GM19240 (cell line): ENCODE measurements at regions not wholly inside any gene's neighbourhood (a gene's known extent, or its start where the extent isn't known, plus 50 kb on each side); places are given as distances from the start of the nearest gene placed in this dataset.

Experiments used
- DNase-seq: peaks from one replicate; pipeline ENCODE4 v3.0.0; 2011; ENCODE audit warnings: low spot score; ENCODE audit not compliant: insufficient read length

DNA sequence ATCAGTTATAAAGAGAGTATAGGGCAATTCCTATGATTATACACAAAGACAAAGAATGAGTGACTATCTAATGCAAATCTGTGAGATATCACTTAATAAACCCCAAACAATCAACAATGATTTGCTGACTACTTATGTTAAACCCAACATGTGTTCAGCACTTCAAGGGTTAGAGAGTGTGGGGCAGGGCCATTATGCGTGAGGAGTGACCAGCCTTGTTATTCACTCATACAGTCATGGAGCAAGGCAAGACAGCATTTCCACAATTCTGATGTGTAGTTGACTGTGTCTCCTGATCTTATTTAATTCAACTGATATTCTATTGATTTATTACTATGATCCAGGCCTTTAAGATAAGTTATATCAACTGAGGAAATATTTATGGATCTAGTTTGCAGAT lies 251.7 kb downstream of the CYRIA start:
- DNase-seq = no peak

DNA sequence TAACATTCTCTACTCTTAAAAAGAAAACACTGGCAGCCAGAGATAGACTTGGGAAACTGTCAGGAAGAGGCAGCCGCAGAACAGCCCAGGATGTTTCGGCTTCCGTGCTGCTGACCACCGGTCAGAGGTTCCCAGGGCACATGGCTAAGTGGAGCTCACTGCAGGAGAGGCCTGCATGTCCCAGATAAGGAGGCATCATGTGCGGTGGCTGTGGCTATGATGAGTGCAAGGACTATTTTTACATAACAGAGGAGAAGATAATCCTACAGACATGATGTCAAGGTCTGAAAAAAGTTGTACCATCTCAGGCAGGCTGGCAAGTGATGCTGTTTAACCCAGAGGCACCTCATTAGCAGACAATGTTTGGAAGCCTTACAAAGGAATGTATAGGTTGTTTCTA lies 252.3 kb downstream of the CYRIA start:
- DNase-seq = no peak

DNA sequence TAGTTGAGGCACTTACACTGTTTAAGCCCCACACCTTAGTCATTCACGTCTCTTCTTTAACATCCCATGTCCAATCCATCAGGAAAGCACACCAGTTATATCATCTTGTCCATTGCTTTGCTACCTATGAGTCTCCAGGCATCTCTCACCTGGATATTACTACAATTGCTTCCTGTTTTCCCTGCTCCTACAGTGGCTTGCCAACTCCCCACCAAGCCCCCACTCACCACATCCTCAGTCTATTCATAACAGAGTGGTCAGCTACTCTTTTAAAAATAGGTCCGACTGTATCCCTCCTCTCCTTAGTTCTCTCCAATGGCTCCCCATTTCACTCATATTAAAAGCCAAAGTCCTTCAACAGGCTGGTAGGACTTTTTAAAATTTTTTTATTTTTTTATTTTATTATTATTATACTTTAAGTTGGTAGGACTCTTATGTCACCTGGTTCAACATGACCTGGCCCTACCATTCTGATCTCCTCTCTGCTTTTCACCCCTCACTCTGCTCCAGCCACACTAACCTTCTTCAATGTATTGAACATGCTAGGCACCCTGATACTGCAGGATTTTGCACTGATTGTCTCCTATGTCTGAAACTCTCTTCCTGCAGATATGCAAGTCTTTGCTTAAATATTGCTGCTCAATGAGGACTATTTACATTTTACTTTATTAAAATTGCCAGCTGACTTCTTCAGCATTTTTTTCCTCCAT lies 253.2 kb downstream of the CYRIA start:
- DNase-seq = no peak

DNA sequence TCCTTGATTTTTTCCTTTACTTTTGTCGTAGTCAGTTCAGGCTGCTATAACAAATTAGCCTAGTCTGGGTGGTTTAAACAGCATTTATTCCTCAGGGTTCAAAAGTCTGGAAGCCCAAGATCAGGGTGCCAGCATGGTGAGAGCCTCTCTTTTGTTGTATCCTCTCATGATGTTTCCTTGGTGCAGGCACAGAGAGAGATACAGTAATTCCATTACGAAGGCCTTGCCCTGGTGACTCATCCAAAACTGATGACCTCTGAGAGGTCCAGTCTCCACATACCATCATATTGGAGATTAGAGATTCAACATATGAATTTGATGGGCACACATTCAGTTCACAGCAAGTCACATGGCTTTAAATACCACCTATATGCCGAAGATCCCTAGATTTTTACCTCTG lies 253.8 kb downstream of the CYRIA start:
- no peak for DNase-seq

DNA sequence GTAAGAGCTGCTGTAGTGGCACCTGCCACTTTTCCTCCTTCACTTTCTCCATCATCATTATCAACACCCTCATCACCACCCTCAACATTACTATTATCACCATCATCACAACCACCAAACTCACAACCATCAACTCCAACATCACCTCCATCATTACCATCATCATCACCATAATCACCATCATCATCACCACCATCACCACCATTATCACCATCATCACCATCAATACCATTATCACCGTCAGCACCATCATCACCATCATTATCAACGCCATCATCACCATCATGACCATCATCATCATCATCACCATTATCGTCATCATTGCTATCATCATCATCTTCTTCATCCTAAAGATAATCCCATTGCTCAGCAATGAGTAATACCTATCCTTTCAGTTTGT lies 255.8 kb downstream of the CYRIA start:
- DNase-seq = no peak

DNA sequence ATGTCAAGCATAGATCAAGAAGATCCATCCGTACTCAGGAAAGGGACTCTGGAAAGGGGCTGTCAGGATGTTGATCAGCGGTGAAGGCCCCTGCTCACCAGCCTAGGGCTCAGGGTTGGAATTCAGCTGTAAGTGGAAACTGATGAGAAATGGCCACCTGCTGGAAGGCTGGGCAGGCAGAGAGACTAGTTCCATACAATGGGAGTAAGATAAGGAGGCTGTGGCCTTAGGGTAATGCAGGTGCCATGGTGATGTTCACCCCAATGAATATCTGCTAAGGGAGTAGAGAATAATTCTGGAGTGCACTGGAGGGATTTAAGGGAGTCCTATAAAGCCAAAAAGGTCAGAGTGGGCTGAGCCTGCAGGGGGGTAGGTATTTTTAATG lies 256.6 kb downstream of the CYRIA start:
- DNase-seq = no peak

DNA sequence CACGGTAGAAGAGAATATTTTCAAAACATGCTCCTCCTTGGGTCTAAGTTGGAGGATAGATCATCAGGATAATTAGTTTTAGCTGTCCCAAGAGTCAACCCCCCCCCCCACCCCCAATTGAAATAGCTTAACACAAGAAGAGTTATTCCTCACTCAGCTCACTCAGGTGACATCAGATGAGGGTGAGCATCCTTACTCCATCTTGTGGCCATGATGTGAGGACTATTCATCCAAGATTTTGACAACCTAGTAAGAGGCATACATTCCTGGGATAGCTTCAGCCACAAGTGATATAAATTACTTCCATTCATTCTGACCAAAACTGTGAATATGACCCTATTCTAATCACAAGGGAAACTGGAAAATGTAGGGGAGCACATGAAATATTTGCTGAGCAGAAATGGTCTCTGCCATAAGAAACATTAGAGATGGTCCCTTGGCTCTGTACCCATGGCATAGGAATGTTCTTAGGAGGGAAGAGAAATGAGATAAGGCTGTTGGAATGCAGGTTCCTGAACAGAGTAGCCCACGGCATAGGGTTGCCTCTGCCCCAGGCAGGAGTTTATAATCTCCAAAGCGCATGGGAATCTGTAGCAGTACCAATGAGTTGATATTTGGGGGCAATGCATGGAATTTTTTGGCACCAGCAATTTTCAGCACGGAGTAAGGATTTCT lies 257.2 kb downstream of the CYRIA start:
- no peak for DNase-seq

DNA sequence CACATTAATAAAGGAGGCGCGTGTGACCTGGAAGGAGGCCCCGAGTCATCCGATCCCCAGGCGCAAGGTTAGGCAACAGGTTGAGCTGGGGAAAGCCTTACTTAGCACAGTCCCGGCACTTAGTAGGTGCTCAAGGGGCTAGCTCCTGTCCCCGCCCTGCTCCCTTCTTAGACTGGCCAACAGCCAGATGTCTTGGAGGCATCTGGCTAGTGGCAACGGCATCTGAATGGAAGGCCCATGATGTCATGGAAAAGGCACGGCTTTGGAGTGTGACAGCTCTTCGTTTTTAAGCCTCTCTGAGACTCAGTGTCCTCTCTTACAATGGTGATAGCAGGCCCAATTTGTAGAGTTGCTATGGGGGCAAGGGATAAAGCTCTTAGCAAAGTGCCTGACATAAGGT lies 258.3 kb downstream of the CYRIA start:
- DNase-seq = no peak

DNA sequence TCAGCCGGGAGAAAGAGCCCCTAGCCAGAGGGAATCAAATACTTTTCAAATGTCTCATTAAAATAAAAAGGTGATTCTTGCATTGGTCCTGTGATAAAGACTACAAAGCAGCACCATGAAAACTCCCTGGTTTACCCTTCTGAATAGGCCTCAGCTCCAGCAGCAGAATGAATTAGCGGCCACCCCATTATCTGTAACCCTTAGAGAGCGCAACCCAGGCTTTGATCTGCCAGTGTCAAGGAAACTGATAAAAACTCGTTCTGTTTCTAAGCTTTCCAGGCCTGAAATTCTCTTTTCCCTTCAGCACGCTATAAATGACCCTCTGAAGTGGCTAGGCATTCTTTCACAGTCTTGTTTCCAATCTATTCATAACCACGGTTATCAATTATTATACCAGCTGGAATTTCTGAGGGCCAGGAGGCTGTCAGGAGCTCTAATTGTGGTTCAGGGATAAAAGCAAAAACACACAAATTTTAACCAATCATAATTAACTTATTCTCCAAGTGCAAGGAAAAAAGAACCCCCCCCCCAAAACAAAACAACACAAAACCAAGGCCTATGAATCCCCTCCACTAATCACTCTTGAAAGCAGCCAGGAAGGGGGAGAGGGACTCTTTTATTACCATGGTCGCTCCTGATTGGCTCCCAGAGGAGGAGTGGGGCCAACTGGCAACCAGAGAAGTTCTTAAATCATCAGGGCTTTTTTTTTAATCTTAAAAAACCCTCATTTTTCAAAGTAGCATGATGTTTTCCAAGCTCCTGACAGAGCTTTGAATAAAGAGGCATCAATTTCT lies 258.9 kb downstream of the CYRIA start:
- DNase-seq = no peak

DNA sequence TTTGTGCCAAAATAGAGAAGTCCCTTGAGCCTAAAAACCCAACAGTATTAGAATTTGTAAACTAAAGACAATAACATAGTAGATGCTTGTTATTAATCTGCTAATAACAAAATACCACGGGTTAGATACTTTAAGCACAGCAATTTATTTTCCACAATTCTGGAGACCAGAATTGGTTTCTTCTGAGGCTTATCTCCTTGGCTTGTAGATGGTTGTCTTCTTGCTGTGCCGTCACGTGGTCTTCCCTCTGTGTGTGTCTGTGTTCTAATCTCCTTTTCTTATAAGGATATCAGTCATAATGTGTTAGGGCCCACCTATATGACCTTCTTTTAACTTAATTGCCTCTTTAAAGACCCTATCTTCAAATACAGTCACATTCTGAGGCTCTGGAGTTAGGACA lies 260.1 kb downstream of the CYRIA start:
- DNase-seq = no peak

DNA sequence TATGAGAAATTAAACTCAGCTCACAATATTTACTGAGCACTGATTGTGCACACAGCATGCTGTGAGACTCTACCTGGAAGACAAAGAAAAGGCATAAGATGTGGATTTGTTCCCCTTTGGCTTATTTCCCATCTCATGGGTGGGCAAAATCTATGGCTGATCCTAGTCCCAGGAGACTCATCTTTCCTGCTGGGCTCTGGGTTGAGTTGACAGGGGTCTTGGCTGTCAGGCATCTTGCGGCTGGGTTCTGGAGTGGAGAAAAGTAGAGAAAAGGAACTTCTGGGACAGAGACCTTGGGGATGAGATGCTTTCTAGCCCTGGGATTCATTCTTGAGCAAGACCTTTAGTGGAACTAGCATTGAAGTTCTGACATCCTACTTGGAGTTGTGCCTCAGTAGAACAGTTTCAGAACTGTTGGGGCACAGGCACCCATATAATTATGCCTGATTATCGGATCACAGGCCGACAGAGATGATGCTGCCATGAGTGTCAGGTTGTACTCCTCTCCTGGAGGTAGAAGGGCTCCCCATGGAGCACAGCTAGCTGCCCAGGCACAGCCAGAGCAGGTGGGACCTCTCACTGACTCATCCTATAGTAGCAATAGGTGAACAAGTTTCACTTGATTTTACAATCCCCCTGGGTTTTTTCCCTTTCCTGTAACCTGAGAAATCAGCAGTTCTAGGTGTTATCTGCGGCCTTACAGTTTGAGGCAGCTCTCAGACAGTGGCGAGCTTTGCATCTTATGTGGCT lies 260.9 kb downstream of the CYRIA start:
- no peak for DNase-seq

DNA sequence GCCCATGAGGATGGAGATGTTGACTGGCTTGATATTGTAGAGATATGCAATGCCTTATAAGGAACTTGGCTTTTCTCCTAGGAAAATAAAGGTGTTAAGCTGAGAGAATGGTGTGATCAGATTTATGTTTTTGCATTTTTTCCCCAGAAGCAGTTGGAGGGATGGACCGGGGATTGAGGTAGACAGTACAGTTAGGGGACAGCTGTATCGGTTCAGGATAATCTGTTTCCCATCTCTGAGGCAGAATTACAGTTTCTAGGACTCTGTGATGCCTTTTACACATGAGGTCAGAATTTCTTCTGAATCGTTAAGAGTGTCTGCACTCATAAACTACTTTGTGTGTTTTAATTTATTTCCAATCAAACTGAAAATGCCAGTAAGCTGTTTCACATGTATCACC lies 261.5 kb downstream of the CYRIA start:
- no peak for DNase-seq

DNA sequence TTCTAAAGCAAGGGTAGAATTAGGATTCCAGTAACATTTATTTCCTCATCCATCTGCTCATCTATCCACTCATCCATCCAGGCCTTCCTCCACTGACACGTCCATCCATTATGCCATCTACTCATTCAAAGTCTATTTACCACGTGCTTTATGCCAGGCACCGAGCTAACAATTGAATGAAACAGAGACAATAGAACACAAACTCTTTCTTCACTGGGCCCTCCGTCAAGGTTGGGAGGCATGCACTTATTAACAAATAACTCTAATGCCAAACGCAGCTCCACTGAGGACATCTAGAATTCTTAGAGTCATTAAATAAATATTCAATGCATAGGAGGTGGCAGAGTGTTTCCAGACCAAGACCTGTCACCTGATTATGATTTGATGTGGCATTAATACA lies 262.7 kb downstream of the CYRIA start:
- DNase-seq = no peak

DNA sequence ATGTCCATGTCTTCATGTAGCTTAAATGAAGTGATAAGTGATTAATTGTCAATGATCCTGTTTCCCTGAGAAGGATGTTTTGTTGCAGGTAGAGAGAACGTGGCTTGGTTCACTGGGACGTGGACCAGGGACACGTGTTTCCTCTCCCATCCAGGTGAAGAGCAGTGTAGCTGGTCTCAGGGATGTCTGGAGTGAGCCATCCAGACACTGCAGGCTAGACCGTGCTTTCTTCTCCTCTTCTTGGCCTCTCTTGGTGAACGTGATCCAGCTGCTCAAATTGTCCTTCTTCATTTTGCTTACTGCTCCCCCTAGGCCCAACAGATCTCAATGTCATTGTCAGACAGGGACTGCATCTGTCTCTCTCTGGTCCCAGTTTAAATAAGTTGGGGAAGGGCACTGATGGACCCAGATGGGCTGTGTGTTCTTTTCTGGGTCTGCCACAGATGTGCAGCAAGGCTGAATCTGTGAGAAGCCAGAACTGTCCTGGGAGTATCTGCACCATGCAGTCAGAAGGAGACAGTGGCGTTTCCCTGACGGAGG lies 263.8 kb downstream of the CYRIA start:
- no peak for DNase-seq

DNA sequence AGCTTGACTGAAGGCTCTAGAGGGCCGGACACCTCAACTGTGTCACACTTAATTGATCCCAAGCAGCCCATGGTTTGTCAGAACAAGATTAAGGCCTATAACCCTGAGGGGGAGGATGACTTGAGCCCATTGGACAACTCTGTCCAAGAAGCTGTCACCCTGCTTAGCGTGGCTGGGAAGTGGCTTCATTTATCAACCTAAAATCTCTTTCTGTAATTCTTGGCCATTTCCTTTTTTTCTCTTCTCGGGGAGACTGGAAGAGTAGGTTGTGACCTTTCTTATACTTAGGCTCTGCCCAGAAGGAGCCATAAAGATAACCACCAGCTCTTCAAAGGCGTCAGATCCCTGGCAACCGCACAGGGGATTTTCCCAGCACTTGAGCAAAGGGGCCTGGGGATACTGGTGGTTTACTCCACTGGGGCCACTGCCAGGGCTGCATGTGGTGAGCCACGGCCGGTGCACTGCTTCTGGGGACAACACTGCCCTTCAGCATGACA lies 265.5 kb downstream of the CYRIA start:
- DNase-seq = no peak

DNA sequence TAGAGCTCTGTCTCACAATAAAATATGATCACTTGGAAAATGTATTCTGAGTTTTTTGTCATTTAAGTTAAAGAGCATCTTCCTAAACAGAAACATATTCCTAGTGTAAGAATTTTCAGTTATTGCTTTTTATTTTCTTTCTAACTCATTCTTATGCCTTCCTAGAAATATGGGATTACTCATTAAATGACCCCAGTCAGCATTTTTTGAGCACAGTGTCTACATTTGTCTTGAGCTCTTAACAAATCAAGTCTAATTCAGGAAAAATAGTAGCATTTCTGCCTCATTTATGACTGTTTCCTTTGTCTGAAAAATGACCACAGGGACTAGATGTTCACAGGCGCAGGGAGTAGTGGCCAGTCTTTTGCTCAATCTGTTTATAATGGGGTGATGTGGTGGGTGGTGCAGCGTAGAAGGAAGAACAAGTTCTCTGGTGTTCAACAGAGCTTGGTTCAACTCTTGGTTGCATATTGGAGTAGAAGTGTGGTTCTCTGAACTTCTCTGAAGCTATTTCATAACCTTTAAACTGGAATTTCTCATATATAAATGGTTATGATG lies 267.1 kb downstream of the CYRIA start:
- no peak for DNase-seq

DNA sequence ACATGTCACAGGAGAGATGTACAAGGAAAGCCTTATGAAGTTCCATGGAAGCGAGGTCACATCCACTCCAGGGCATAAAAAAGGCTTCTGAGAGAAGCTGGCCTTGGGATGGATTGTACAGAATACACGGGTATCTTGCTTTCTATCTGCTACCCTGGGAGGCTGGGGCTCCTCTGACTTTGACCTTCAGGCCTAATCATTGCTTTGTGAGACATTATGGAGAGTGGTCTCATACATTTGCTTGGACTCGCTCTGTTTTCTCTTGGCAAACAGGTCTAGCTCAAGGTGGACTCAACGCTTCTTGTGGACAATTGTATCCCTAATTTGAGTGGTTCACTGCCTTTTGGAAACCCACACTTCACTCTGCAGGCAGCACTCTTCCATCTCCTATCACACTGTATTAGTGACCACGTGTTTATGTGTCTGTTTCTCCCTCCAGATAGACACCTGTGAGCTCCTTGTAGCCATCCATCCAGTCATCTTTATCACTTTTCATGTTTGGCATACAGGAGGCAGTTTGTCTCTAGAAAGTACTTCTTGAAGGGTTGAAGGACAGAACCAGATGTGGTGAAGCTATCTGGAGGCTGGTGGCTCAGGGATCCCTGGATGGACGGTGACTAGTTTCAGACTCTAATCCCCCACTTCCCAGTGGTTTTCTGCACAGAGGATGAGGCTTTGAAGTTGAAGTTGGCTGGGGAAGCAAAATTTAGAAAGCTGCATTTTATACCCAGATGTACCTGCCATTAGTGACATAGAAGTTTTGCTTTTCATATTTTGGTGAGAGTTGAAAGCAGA lies 267.8 kb downstream of the CYRIA start:
- DNase-seq = no peak

DNA sequence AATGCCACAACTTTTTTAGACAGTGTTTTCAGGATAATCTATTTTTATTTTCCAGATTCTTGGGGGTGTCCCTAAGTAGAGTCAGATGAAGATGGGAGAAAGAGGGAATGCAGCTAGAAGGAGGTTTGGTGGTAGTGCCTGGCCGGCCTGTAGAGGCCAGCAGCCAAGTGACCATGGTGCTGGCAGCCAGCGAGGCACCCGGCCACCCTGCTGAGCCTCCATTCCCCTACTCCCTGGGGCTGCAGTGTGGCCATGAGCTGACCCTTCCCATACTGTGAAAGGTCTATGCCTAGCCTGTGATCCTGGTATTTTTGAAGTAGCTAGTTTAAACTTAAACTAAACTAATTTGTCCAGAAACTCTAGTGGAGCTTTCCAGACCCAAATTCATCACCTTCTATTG lies 268.6 kb downstream of the CYRIA start:
- DNase-seq = no peak

DNA sequence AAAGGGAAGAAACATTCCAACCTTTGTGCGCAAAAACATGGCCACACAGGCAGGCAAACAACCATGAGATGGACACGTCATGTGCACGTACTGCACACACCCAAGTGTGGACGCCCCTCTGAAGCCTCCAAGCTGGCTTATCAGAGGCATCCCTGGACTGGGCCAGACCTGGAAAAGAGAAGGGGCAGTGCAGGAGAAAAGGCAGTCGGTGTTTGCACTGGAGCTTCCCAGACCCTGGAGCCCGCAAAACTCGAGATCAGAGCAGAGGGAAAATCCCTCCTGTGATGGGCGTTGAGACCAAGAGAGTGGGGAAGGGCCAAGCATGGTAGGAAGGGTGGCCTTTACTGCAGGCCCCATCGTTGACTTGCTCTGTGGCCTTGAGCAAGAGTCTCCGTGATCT lies 269.5 kb downstream of the CYRIA start:
- DNase-seq = no peak

DNA sequence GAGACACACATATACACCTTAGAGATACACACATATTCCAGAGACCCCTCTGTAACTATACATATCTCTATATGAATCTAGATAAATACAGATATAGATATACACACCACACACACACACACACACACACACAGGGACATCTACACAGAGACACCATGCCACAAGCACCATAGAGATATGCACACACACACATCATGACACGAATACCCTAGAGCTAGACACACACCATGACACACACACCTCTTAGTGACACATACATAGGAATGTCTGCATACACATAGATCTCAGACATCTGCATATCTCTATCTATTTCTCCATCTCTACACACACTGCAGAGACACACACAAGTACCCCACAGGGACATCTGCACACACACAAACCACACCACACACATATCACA lies 270.0 kb downstream of the CYRIA start:
- no peak for DNase-seq
